HEK293T (cell line): ENCODE measurements at regions not wholly inside any gene's neighbourhood (a gene's known extent, or its start where the extent isn't known, plus 50 kb on each side); places are given as distances from the start of the nearest gene placed in this dataset.

ENCODE experiments used
- BHLHE40 ChIP-seq: fragments of 450-650 bp; IDR thresholded peaks from 2 replicates; pipeline ENCODE4 v1.6.1; 2016; ENCODE audit warnings: mild to moderate bottlenecking, moderate library complexity, borderline replicate concordance
- CTBP1 ChIP-seq: fragments of 450-650 bp; IDR thresholded peaks from 2 replicates; pipeline ENCODE4 v1.6.1; 2016; ENCODE audit warnings: borderline replicate concordance
- FOXA1 ChIP-seq: fragments of 450-650 bp; IDR thresholded peaks from 2 replicates; pipeline ENCODE4 v1.6.1; 2016; ENCODE audit warnings: mild to moderate bottlenecking
- FOXK2 ChIP-seq: fragments of 450-650 bp; IDR thresholded peaks from 2 replicates; pipeline ENCODE4 v1.6.1; 2016; ENCODE audit warnings: mild to moderate bottlenecking
- FOXM1 ChIP-seq: fragments of 450-650 bp; IDR thresholded peaks from 2 replicates; pipeline ENCODE4 v1.6.1; 2017; ENCODE audit warnings: mild to moderate bottlenecking, borderline replicate concordance
- PKNOX1 ChIP-seq: fragments of 450-650 bp; IDR thresholded peaks from 2 replicates; pipeline ENCODE4 v1.6.1; 2016
- SP1 ChIP-seq: fragments of 450-650 bp; IDR thresholded peaks from 2 replicates; pipeline ENCODE4 v1.6.1; 2017
- SUZ12 ChIP-seq: fragments of 450-650 bp; IDR thresholded peaks from 2 replicates; pipeline ENCODE4 v1.6.1; 2016; ENCODE audit warnings: mild to moderate bottlenecking
- TARDBP ChIP-seq: fragments of 450-650 bp; IDR thresholded peaks from 2 replicates; pipeline ENCODE4 v1.6.1; 2016

- TF ChIP-seq FOXA1 = no peak
- no peak for TF ChIP-seq PKNOX1
- TF ChIP-seq BHLHE40 = no peak
- TF ChIP-seq FOXK2 = no peak
- TF ChIP-seq CTBP1 = no peak
- TF ChIP-seq TARDBP = no peak
- TF ChIP-seq FOXM1 = no peak
- no peak for TF ChIP-seq SUZ12
- no peak for TF ChIP-seq SP1
These were observed 79.0 kb upstream of the WAC start for GRCh38 chr10:28453926-28454325.
